GM18508 (cell line): ENCODE measurements at regions not wholly inside any gene's neighbourhood (a gene's known extent, or its start where the extent isn't known, plus 50 kb on each side); places are given as distances from the start of the nearest gene placed in this dataset.
A peak's percentile ranks its signal among the peaks of the same experiment; 100 is the strongest.

Source experiments
- ATAC-seq: cut with Tn5 transposase; IDR thresholded peaks from one replicate; pipeline ENCODE4 v1.9.1; 2021; ENCODE audit warnings: moderate number of reproducible peaks; ENCODE audit not compliant: insufficient read depth, unreplicated experiment

DNA sequence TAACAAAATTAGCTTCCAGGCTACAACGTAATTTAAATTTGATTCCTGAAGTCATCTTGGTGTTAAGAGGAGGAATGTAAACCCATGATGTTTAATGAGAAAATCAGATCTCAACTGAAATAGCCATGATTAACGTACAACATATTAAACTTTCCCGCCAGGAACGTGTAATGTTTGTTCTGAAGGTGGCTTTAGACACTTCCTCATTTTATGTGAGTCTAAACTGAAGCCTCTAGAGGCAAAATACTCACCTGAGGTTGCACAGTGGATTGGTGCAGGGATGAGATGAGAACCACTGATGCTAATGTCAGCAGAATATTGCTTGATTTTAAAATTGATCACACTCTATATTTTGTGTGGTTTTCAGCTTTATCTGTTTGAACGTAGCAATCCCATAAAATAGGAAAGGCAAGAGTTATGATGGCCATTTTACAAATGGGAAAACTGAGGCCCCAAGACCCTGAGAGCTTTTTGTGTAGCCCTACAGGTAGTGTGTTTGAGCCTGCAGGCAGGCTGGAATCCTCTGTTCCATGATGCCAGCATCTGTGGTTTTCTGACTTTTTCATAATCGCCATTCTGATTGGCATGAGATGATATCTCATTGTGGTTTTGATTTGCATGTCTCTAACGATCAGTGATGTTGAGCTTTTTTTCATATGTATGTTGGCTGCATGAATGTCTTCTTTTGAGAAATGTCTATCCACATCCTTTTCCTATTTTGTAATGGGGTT is 243.7 kb upstream of the BMPER start:
- no peak for ATAC-seq

DNA sequence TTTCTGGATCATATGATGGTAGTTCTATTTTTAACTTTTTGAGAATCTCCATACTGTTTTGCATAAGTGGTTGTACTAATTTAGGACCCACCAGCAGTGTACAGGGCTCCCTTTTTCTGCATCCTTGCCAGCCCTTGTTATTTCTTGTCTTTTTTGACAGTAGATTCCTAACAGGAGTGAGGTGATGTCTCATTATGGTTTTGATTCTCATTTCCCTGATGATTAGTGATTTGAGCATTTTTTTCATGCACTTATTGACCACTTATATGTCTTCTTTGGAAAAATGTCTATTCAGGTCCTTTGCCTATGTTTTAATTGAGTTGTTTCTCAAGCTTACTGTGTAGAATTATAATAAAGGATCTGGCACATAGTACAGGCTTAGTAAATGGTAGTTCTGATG is 238.8 kb upstream of the BMPER start:
- ATAC-seq: no peak

DNA sequence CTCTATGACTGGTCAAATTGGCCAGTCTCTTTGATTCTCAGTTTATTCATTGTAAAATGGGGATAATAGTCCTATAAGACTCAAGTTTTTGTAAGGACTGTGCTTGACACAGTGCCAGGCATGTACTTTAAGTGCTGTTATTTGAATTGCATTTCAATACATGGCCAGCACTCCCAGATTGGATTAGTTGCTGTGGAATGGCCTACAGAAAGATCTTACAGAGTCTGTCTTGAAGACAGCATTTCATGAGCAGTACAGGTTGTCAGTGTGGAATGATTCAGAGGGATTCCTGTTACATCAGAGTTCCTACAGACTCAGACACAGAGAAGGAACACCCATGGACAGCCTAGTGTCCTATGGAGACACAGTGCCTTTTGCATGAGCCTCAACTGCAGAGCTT is 238.1 kb upstream of the BMPER start:
- no peak for ATAC-seq

DNA sequence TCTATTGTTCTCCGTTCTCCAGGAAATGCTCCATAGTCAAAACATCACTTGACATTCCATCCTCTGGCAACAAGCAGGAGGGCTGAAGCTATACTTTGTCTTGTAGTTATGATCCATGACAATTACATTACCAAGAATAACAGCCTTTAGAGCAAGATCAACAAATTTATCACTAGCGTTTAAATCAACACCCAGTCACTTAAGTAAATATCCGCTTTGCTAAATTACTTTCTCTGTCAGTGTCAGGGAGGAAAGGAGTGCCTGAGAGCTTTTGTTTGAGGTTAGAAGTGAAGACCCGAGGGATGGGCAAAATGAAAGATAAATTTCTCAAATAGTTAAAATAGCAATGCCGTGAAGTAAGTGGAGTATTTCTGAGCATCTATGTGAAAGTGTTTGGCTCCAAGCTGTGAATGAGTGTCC is 236.1 kb upstream of the BMPER start:
- no peak for ATAC-seq

DNA sequence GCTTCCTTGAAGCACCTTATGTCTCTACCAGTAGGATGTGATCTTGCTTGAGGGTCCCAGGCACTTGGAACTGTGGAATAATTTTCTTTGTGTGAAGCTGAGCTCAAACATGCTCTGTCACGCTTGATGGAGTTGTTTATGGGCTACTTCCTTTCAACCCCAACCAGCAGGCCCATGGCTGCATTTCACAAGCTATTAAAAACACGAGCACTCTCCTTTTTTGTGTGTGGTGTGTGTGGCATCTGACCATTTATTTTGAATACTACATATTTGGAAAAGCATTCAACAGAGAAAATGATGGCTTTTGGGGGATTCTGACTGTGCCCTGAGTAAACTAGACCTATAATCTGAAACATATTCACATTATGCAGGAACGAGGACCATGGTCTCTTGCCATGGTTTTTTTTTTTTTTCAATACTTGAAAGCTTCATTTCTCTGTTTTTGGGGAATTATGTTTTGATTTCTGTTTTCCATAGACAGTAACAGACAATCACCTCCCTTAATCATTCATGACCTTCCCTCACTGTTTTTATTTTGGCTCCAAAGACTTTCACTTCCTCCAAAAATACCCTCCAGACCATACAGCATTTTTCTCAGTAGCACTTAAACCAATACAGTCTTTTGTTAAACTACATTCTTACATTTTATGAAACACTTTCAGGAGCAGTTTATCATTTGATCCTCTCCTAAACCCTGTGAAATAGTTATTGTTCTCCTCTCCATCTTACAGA is 233.6 kb upstream of the BMPER start:
- ATAC-seq: peak; percentile 46

DNA sequence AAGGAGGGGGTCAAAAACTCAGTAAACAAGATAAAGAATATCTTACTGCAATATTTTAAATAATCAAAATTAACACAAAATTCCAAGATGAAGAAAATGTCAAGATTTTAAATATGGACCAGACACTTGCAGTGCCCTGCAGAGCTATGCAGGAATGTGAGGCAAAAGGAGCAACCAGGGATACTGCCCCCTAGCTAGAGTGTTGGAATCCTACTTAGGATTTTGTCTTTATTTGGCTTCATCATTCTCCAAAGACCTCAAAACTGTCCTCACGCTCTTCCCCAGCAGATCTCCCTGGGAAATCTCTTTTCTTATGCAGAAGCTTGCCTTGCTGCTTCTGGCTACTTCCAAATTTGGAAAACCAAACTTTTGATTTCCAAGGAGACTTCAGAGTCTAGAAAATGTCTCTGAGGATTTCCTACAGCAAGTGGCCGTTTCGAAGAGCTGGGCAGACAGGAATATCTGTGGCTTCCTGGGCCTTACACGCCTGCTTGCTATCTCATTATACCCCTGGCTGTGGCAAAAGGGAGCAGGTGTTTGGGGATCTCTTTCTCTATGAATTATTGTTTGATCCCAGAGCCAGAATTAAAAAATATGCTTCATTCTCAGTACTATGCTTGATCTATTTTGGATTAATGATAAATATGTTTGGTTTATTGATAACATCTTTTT is 232.2 kb upstream of the BMPER start:
- no peak for ATAC-seq

DNA sequence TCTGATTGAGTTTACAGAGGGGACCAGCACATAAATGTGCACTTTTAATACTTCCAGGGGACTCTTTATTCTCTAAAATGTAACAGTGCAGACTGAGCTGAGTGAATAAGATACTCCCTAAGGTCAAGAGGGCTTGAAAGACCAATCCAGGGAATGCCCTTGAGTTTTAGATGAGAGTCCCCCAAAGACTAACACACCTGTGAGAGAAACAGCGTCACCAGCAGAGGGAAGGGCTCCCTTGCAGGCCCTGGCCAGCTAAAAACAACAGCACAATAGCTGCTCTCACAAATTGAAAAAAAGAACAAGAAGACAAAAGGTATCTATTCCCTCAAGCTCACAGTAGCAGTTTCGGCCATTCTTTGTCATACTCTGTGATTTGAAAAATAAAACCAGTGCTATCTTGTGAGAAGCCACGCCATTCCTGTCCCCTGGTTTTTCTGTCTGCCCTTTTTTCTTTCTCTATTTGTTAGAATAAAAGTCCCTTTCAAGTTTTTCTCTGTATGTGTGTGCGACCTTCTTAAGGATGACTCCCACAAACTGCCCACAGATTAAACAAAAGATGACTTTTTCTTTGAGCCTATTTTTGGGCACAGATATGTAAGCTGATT is 230.4 kb upstream of the BMPER start:
- ATAC-seq: no peak

DNA sequence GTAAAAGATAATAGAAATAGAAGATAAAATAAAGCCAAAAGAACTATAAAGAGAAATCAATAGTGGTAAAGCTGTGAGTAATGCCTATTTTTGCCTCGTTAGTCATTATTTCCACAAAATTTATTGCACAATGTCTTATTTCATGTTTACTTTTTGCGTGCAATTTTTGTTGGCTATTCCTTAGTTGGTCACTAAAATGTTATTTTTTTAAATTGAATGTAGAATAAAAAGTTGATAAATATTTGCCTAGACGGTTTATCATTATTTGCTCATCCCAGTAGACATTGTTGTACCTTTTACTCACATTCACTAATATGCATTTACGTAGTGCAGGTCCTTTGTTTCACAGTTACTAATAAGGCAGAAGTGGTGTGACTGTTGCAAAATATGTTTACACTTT is 227.8 kb upstream of the BMPER start:
- ATAC-seq: no peak

DNA sequence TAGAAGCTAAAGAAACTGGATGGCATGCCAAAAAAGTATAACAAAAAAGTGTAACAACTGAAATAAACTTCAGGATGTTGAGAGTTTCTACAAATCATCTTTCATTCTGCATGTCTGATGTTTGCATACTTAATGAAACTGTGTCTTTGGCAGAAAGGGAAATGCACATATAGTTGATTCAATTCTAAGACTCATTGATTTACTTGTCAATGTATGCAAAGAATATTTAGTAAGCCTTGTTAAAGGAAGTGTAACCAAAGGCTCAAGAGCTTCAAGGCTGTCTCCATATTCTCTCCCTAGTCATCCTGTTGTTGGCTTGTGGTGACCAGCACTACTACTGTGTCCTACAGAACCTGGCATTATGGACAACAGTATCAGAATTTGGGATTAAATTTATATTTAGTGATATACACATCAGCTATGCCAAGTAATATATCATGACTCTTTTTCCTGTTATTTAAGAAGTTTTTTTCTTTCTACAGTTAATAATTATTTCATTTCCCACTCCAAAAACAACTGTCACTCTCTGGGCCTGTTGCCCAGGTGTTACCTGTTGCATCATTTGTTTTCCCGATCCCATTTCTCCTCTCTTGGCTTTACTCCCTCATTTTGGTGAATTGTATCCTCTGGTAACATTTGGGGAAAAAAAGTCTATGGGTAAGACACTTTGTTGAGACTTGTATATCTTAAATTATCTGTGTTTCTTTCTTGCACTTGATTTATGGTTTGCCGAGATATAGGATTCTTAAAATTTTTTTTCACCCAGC is 226.6 kb upstream of the BMPER start:
- no peak for ATAC-seq

DNA sequence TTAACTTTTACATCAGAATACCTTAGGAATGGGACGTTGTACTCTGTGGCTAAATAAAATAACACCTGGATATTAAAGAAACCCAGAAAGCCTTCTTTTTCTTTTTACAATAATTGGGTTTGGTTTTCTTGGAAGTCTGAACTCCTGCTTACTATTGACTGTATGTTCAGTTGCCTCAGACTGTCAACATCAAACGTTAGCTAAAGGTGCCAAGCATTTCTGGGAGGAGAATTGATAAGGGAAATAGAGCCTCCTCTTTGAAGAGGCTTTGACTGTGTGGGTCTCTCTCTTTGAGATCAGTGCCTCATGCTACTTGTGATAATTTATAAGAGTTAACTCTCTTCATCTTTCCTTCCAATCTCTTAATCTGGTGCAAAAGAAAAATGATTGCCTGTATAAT is 224.7 kb upstream of the BMPER start:
- ATAC-seq: no peak

DNA sequence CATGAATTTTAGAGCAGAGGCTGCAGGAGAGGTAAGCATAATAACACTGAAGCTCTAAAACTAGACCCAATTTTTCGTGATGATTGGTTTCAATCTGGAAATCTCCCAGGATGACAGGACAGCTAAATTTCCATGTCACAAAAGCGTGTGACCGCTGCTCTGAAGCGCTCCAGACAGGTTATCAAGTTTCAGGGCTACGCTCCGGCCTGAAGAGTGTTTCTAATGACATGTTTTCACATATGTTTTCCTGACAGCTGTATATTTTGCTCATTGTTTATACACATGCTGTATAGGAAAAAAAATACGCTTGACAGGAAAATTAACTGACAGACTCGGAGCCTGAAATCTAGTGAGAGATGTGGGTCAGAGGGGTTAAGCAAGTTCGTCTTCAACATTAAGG is 219.8 kb upstream of the BMPER start:
- no peak for ATAC-seq

DNA sequence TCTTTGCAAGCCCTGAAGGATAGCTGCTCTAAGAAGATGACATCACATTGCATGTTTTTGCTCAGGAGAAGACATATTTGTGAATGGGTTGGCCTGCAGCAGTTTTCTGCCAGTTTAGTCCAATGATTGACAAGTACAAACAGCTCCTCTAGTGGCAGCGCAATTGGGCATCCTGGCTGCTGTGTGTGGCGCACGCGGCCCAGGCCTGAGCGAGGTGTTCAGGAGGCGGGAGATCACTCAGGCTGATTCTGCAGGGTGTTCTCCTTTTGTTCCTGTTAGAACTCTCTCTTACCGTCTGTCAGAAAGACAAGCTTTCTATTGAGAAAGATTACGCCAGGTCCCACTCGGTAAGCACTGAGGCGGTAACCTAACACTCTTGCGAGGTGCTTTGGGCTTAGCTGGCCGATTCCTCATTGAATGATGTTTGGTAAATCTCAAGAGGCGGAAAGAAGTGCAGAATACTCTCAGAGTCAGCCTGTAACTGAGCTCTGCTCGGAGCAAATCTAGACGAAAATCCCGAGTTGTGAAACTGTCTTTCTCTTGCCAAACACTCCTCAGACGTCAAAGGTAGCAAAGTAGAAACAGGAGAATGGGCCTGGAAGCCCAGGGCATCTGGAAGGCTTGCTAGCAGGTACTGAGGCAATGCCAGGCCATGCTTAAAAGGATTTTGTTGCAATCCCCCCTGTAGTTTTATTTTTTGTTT is 219.2 kb upstream of the BMPER start:
- no peak for ATAC-seq

DNA sequence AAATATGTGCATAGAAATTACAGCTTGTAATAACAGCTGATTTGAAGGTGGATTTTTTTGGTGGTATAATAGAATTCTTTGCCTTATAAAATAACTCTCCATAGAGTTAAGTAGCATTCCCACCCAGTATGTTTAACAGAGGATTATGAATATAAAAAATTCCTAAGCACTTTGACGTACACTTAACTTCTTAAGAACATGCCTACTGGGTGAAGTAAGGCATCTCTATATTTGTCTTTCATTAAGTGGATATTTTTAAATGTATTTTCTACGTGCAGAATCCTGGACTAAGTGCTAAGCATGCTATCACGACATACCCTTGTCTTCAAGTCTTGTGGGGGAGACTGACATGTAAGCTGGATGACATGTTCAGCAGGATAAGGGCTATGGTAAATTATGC is 217.7 kb upstream of the BMPER start:
- no peak for ATAC-seq

DNA sequence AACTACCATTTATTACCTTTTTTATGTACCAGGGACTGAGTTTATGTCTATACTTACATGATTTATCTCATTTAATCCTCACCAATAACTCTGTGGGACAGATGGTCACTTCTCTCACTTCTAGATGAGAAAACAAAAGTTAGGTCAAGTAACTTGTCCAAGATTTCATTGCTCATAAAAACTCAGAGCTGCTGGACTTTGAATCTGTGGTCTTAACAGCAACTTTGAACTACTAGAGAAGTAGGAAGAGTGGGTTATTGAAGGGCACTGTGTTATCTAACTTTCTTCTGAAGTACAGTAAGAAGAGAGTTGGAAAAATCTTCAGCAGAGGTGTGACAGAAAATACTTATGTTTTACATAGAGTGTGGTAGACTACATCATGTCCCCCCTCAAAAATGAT is 214.2 kb upstream of the BMPER start:
- no peak for ATAC-seq

DNA sequence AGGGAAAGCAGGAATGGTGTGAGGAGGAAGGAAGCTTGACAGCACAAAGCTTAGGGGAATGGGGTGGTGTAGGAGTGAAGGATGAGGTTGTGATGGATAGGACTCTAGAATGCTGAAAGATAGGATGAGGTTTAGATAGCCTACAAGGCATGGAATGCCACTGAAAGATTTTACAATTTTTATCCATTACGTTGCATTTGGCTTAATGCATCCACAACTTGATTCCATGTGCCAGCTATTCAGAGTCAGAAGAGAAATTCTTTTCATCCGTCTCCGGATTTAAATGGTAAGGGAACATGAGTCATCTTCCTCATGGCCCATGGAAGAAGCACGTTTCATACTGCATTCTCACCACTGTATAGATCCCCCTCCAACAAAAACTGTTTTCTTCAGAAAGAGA is 212.4 kb upstream of the BMPER start:
- no peak for ATAC-seq

DNA sequence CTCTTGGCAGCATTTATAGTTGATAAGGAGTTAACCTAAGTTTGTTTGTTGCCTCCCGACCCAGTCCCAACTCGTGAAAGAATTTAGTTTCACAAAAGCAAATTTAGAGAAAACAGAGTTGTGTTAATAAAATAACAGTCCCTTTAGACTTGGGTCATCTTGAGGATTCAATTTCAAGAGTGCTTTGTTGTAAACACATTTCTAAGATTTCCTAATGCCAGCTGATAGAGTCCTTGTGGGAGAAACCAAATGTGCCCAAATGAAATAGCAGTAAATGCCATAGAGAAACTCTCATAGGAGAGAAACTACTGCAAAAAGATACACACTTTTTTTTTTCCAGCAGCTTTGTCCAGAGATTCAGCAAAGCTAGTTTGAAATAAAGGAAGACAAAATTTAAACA is 211.3 kb upstream of the BMPER start:
- no peak for ATAC-seq

DNA sequence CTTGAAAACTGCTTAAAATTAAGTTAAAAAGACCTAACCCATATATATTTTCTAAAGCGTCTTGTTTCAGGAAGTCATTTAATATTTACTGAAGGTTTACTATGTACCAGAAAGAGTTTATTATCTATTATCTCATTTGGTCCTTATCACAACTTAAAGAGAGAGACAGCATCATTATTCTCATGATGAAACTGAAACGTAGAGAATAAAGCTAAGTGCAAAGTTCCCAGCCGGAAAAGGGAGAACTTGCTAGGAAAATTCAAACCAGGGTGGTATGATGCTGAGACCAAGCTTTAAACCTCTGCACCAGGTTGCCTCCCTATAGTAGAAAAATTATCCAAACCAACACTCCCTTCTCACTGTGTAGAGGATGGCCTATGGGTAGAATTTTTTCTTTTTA is 207.7 kb upstream of the BMPER start:
- no peak for ATAC-seq

DNA sequence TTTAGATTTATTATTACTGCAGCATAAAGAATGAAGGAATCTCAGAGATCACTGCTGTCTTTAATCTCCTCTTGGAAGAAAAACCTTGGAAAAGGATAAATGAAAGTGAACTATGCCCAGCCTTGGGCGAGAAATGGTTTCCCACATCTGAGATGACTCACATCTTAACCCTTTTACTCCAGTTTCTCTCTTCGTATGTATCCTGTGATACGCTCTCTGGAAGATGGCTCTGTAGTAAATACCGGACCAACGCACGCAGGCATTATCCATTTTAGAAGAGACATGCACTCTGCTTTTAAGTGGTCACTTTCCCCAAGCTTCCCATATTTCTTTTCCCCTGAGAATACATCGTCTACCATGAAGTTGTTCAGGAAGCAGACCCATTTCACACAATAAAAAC is 207.3 kb upstream of the BMPER start:
- no peak for ATAC-seq

DNA sequence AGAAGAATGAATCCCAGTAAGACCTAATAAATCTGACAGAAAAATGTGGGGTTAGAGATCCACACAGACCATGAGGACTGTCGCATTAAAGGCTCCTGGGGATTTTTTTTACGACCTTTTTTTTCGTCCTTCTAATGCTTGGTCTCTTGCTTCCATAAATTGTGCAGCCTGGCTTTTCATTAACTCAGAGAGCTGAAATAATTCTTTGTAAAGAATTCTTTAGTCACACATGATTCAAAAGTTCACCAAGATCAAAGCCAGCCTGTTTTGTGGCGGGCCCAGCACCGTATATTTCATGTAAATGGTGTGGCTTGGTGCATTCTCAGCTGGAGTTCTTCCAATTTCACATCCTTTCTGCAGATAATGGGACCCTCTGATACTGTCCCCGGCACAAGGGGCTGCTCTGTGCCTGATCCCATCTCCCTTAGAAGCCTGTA is 206.6 kb upstream of the BMPER start:
- ATAC-seq: no peak
